Right lobe of liver (tissue), 4 donors: ENCODE measurements at regions not wholly inside any gene's neighbourhood (a gene's known extent, or its start where the extent isn't known, plus 50 kb on each side); places are given as distances from the start of the nearest gene placed in this dataset.

ENCODE experiments used
- CTCF ChIP-seq, 4 donors: fragments of 200-600 bp in 3 of 4; fragments of 450-650 bp in 1 of 4; IDR thresholded peaks; one replicate each; pipeline versions ENCODE4 v1.5.1 to v1.8.0; 2016 to 2022; ENCODE audit warnings: antibody characterized with exemption in 4 of 4, mild to moderate bottlenecking in 2 of 4
- POLR2A ChIP-seq: fragments of 450-650 bp; IDR thresholded peaks from one replicate; pipeline ENCODE4 v1.6.1; 2017; ENCODE audit warnings: antibody characterized with exemption, mild to moderate bottlenecking
- donor health status: DM: no; HTN: no; CAD: no.
- donor health status: DM: no; HTN: no; CAD: no.
- donor health status: DM: no; HTN: yes; CAD: no.

DNA sequence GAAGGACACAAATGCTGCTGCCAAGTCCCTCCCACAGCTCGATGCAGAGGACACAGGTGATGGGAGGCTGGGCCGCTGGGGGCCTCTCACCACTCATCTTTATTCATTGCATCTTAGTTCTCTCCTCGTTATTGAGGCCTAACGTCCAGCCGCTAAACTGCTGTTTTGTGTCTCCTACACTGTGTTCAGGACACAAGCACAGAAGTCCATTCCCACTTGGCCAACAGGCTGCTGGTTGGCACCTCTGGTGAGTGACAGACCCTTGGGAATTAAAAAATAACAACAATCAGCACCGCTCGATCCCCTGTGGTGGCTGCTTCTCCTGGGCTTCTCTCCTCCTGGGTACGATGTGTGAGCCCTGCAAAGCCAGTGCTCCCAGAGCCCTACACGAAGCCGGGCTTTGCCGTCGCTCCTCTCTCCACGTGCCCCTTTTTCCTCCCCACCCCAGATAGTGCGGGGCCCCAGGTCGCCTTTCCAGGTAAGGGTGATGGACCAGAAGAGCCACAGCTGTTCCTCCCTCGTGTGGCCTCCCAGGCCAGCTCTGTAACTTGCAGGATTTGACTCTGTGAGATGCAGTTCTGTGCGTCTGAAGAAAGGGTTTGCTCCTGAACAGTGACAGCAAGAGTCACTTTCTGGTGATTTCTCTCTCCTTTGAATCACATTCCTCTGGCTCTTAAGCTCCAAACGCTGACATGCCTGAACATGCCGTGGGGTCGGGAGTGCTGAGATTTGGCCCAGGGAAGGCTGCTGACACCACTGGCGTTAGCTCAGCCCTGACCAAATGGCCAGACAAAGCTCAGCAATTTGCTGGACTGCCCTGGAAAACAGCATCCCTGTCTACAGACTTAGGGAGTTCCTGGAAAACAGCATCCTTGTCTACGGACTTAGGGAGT, 59.3 kb downstream of the DLL1 start:
- TF ChIP-seq POLR2A (no peak), CTCF (IDR thresholded peaks at IDR 0.05) (no peak)
